Progenitor cell of endocrine pancreas (in vitro differentiated cells): ENCODE measurements at regions not wholly inside any gene's neighbourhood (a gene's known extent, or its start where the extent isn't known, plus 50 kb on each side); places are given as distances from the start of the nearest gene placed in this dataset.

Experiments used
- DNase-seq: peaks from one replicate; pipeline ENCODE4 v3.0.0; 2021; ENCODE audit warnings: low spot score; ENCODE audit not compliant: unreplicated experiment
- H3K27ac Mint-ChIP-seq: 2 replicates; pipeline ENCODE4 v1.8.0; 2021; ENCODE audit warnings: mild to moderate bottlenecking, moderate library complexity, mixed read lengths
- H3K27me3 Mint-ChIP-seq: 2 replicates; pipeline ENCODE4 v1.8.0; 2021; ENCODE audit warnings: mixed read lengths
- H3K36me3 Mint-ChIP-seq: 2 replicates; pipeline ENCODE4 v1.8.0; 2022; ENCODE audit warnings: mixed read lengths; ENCODE audit not compliant: insufficient read depth
- H3K4me1 Mint-ChIP-seq: 2 replicates; pipeline ENCODE4 v1.8.0; 2021; ENCODE audit warnings: low read depth, mixed read lengths
- H3K4me3 Mint-ChIP-seq: 2 replicates; pipeline ENCODE4 v1.8.0; 2021; ENCODE audit warnings: low read depth, mild to moderate bottlenecking, moderate library complexity, mixed read lengths
- H3K9me3 Mint-ChIP-seq: 2 replicates; pipeline ENCODE4 v1.8.0; 2021; ENCODE audit warnings: low read depth, mixed read lengths
- CTCF ChIP-seq: fragments of 200-600 bp; sonication (generic); IDR thresholded peaks from one replicate; pipeline ENCODE4 v1.5.0; 2021; ENCODE audit warnings: antibody characterized with exemption, mild to moderate bottlenecking; ENCODE audit not compliant: unreplicated experiment

- TF ChIP-seq CTCF, result no peak
- Mint-ChIP-seq H3K9me3 (no peaks in the 10 kb centered on the region), H3K4me1 (no peaks in the 10 kb centered on the region), H3K4me3 (no peak overlapping the region), H3K27ac (no peak overlapping the region), H3K27me3 (no peaks in the 10 kb centered on the region), H3K36me3 (no peaks in the 10 kb centered on the region)
- DNase-seq, result no peak
These were observed 401.7 kb upstream of the VWC2 start for GRCh38 chr7:49371771-49372170.

- H3K4me3 Mint-ChIP-seq, result no peak overlapping the region
- peaks cover 8% of the 10 kb centered on the region for H3K9me3 Mint-ChIP-seq
- no peak for TF ChIP-seq CTCF
- no peak overlapping the region for H3K27ac Mint-ChIP-seq
- no peaks in the 10 kb centered on the region for H3K4me1 Mint-ChIP-seq
- no peaks in the 10 kb centered on the region for H3K27me3 Mint-ChIP-seq
- no peak for DNase-seq
- no peaks in the 10 kb centered on the region for H3K36me3 Mint-ChIP-seq
These were observed 396.5 kb upstream of the VWC2 start for GRCh38 chr7:49376817-49377375.

GRCh38 chr7:49386792-49387191, 386.6 kb upstream of the VWC2 start:
- peaks cover 6% of the 10 kb centered on the region for H3K9me3 Mint-ChIP-seq
- no peaks in the 10 kb centered on the region for H3K4me1 Mint-ChIP-seq
- H3K27me3 Mint-ChIP-seq, result no peaks in the 10 kb centered on the region
- H3K27ac Mint-ChIP-seq, result no peak overlapping the region
- no peak overlapping the region for H3K4me3 Mint-ChIP-seq
- DNase-seq, result no peak
- TF ChIP-seq CTCF, result no peak
- H3K36me3 Mint-ChIP-seq, result no peaks in the 10 kb centered on the region

- H3K9me3 Mint-ChIP-seq, result peaks cover 3% of the 10 kb centered on the region
- H3K27ac Mint-ChIP-seq, result no peak overlapping the region
- no peaks in the 10 kb centered on the region for H3K4me1 Mint-ChIP-seq
- no peak for DNase-seq
- H3K36me3 Mint-ChIP-seq, result no peaks in the 10 kb centered on the region
- TF ChIP-seq CTCF, result no peak
- no peak overlapping the region for H3K4me3 Mint-ChIP-seq
- H3K27me3 Mint-ChIP-seq, result no peaks in the 10 kb centered on the region
These were observed 383.5 kb upstream of the VWC2 start for GRCh38 chr7:49389871-49390479.

- no peak for DNase-seq
- TF ChIP-seq CTCF, result no peak
- Mint-ChIP-seq H3K9me3 (no peaks in the 10 kb centered on the region), H3K27me3 (no peaks in the 10 kb centered on the region), H3K27ac (no peak overlapping the region), H3K4me3 (no peak overlapping the region), H3K4me1 (no peaks in the 10 kb centered on the region), H3K36me3 (no peaks in the 10 kb centered on the region)
These were observed 377.2 kb upstream of the VWC2 start for GRCh38 chr7:49396229-49396628.
